Cardiac muscle cell (in vitro differentiated cells and primary cell): ENCODE measurements at regions not wholly inside any gene's neighbourhood (a gene's known extent, or its start where the extent isn't known, plus 50 kb on each side); places are given as distances from the start of the nearest gene placed in this dataset.
"Not testable (repeated sequence)": the region's sequence is repeated elsewhere in the genome, so short reads cannot be mapped to it uniquely, and the experiment has no call there.

Experiments
- DNase-seq, 2 donors: peaks; one replicate each; pipeline versions ENCODE4 v3.0.0 to v3.0.0-alpha.2; 2010 to 2017; ENCODE audit warnings: low read depth in 1 of 2, low spot score in 1 of 2
- H3K27ac ChIP-seq: fragments of 200-600 bp; sonication (generic); 2 replicates; pipeline ENCODE4 v1.5.1; 2016
- H3K27me3 ChIP-seq: fragments of 200-600 bp; sonication (generic); 2 replicates; pipeline ENCODE4 v1.6.0; 2016; ENCODE audit warnings: control low read depth
- H3K36me3 ChIP-seq: fragments of 200-600 bp; sonication (generic); 2 replicates; pipeline ENCODE4 v1.5.1; 2016; ENCODE audit warnings: control low read depth
- H3K4me1 ChIP-seq: fragments of 200-600 bp; sonication (generic); 2 replicates; pipeline ENCODE4 v1.8.1; 2017; ENCODE audit warnings: low read depth, mild to moderate bottlenecking, mixed run types
- H3K4me3 ChIP-seq: fragments of 200-600 bp; sonication (generic); 2 replicates; pipeline ENCODE4 v1.5.1; 2016; ENCODE audit warnings: mild to moderate bottlenecking
- H3K9me3 ChIP-seq: fragments of 200-600 bp; sonication (generic); 2 replicates; pipeline ENCODE4 v1.5.1; 2017; ENCODE audit warnings: low read depth, mild to moderate bottlenecking, control low read depth
- TF ChIP-seq, protein P1 (sequence below): IDR thresholded peaks from 2 replicates; pipeline ENCODE4 v1.5.1; 2012; ENCODE audit warnings: low read depth, mild to moderate bottlenecking, low read length

DNA sequence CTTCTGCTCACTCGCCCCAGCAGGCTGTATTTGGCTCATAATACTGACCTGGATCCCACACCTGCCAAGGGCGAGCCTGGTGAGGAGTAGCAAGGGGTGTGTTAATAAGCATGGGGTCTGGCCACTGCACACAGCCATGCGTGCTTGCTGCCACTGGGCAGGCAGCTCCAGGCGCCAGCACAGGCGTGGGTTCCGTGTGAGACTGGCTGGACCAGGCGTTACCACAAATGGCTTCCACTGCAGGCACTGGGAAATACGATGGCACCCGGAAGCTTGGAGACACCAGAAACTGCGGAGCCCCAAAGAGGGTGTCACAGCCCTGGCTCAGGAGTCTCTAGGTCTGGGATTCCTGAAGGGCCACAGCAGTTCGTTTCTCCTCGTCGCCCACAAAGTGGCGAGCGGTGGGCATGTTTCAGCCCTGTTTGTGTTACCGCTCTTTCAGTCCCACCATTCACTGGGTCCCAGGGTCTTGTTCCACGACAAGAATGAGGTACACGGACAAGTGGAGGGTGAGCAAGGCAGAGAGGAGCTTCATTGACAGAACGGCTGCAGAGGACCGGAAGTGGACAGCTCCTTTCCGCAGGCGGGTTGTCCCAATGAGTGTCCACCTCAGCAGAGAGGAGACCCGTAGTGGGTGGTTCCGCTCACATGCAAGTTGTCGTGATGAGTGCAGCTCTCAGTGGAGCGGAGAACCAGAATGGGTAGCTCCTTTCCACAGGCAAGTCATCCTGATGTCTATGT lies 428.9 kb downstream of the EPHA5 start:
- H3K27me3 ChIP-seq = no peaks in the 10 kb centered on the region
- H3K9me3 ChIP-seq = no peaks in the 10 kb centered on the region
- DNase-seq = no peak
- TF ChIP-seq, protein P1, sequence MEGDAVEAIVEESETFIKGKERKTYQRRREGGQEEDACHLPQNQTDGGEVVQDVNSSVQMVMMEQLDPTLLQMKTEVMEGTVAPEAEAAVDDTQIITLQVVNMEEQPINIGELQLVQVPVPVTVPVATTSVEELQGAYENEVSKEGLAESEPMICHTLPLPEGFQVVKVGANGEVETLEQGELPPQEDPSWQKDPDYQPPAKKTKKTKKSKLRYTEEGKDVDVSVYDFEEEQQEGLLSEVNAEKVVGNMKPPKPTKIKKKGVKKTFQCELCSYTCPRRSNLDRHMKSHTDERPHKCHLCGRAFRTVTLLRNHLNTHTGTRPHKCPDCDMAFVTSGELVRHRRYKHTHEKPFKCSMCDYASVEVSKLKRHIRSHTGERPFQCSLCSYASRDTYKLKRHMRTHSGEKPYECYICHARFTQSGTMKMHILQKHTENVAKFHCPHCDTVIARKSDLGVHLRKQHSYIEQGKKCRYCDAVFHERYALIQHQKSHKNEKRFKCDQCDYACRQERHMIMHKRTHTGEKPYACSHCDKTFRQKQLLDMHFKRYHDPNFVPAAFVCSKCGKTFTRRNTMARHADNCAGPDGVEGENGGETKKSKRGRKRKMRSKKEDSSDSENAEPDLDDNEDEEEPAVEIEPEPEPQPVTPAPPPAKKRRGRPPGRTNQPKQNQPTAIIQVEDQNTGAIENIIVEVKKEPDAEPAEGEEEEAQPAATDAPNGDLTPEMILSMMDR = no peak
- no peaks in the 10 kb centered on the region for H3K4me1 ChIP-seq
- H3K27ac ChIP-seq = no peak overlapping the region
- H3K36me3 ChIP-seq = no peaks in the 10 kb centered on the region
- no peak overlapping the region for H3K4me3 ChIP-seq

DNA sequence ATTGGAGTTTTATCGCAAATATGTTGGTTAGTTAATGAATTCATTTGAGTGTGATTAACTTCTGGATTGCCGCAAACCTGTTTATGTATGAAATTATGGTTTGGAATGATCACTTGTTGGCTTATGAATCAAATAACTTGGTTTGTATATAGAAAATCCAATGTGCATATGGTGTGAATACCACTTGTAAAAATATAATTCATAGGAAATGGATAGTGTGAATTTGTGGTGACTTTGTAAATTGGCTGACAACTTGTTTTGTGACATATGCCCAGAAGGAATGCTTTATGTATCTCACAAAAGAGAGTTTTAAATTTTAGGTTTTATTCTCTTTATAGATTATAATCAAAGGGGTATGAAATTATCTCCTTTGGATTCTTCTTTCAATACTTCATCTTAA lies 436.2 kb downstream of the EPHA5 start:
- H3K27me3 ChIP-seq = no peaks in the 10 kb centered on the region
- H3K4me3 ChIP-seq = no peak overlapping the region
- TF ChIP-seq, protein P1 = no peak
- no peak for DNase-seq
- no peaks in the 10 kb centered on the region for H3K36me3 ChIP-seq
- H3K9me3 ChIP-seq = no peaks in the 10 kb centered on the region
- no peaks in the 10 kb centered on the region for H3K4me1 ChIP-seq
- no peak overlapping the region for H3K27ac ChIP-seq

DNA sequence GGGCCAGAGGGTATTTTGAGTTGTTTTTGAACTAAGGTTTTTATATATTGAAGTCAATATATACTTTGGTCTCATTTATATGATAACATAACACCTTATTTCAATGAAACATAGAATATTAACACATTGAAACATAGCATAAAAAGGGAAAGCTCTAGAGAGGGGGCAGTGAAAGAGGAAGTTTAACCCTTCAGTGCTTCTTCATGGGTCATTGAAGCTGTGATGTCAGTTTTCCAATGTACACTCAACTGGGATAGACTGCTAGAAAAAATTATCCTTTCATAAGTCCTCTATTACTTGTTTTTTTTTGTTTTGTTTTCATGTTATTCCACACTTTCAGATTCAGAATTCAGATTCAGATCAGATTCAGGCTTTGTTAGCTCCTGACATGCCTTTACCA lies 442.7 kb downstream of the EPHA5 start:
- TF ChIP-seq, protein P1 = no peak
- Histone ChIP-seq H3K4me3 (no peak overlapping the region), H3K36me3 (no peaks in the 10 kb centered on the region), H3K9me3 (no peaks in the 10 kb centered on the region), H3K27me3 (no peaks in the 10 kb centered on the region), H3K27ac (no peak overlapping the region), H3K4me1 (no peaks in the 10 kb centered on the region)
- no peak for DNase-seq

DNA sequence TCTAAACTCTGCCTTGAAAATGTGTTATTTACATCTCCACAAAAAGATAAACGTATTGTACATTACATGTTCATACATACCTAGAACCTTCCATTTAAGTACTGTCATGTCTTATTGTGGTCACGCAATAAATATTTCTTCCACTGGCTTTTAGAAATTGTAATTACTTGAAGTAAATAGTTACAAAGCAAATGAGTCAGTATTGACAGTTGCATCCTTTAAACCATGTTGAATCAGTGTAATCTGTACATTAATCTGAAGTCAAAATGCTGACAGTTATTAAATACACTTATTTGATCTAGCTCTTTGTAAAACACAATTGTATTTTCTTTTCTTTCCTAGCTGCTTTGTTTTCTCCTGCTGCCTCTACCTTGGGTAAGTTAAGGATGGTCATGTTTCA lies 446.7 kb downstream of the EPHA5 start:
- Histone ChIP-seq H3K27me3 (no peaks in the 10 kb centered on the region), H3K4me1 (no peaks in the 10 kb centered on the region), H3K27ac (no peak overlapping the region), H3K4me3 (no peak overlapping the region), H3K9me3 (no peaks in the 10 kb centered on the region), H3K36me3 (no peaks in the 10 kb centered on the region)
- TF ChIP-seq, protein P1 = no peak
- no peak for DNase-seq

DNA sequence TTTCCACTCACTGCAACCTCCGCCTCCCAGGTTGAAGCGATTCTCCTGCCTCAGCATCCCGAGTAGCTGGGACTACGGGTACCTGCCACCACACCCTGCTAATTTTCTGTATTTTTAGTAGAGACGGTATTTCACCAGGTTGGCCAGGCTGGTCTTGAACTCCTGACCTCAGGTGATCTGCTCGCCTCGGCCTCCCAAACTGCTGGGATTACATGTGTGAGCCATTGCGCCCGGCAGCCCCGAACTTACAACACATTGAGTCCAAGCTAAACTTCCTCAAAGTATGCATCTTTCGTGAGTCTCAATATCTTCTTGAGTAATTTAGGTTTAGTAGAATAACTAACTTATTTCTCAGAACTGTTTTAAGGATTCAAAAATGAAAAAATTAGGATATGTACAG lies 447.2 kb downstream of the EPHA5 start:
- not testable (repeated sequence) for H3K27me3 ChIP-seq

DNA sequence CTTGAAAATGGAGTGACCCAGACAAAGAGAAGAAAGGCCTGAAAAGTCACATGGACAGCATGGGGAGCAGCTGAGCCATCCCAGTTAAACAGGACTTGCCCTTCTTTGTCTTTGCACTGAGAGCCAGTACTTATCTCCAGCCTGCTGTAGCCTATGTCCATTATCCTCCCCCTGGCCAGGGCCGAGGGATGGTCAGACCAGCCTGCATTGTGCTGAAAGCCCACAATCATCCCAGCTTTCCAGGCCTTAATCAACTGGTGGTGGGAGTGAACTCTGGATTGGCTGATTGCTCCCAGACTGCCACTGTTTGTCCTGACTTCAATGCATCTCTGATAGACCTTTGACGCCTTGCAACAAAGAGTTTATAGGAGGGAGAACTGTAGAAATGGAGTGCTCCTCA lies 453.1 kb downstream of the EPHA5 start:
- no peak for DNase-seq
- Histone ChIP-seq H3K4me1 (no peaks in the 10 kb centered on the region), H3K4me3 (no peak overlapping the region), H3K9me3 (no peaks in the 10 kb centered on the region), H3K27me3 (no peaks in the 10 kb centered on the region), H3K27ac (no peak overlapping the region), H3K36me3 (no peaks in the 10 kb centered on the region)
- TF ChIP-seq, protein P1 = no peak

More for the DNA sequence above, 447.2 kb downstream of the EPHA5 start:
- H3K27ac ChIP-seq, H3K4me3 ChIP-seq, H3K9me3 ChIP-seq, H3K36me3 ChIP-seq, DNase-seq, H3K4me1 ChIP-seq: not testable (repeated sequence)
